Neuronal stem cell (in vitro differentiated cells): ENCODE measurements at regions not wholly inside any gene's neighbourhood (a gene's known extent, or its start where the extent isn't known, plus 50 kb on each side); places are given as distances from the start of the nearest gene placed in this dataset.

Experiments used
- DNase-seq: peaks from one replicate; pipeline ENCODE4 v3.0.0-alpha.2; 2013; ENCODE audit warnings: low spot score
- H2AFZ ChIP-seq: one replicate; pipeline ENCODE4 v1.6.1; 2013; ENCODE audit warnings: mild to moderate bottlenecking, low read length, inconsistent platforms
- H2AK5ac ChIP-seq: 2 replicates; pipeline ENCODE4 v1.6.1; 2013; ENCODE audit warnings: low read depth, mild to moderate bottlenecking, inconsistent platforms, low read length, moderate library complexity, mixed read lengths
- H2BK120ac ChIP-seq: 2 replicates; pipeline ENCODE4 v1.6.1; 2013; ENCODE audit warnings: low read depth, mild to moderate bottlenecking, inconsistent platforms, low read length, moderate library complexity, mixed read lengths
- H2BK12ac ChIP-seq: one replicate; pipeline ENCODE4 v1.6.1; 2013; ENCODE audit warnings: low read length, inconsistent platforms
- H2BK15ac ChIP-seq: 2 replicates; pipeline ENCODE4 v1.6.1; 2013; ENCODE audit warnings: mild to moderate bottlenecking, low read length, inconsistent platforms, mixed read lengths
- H2BK5ac ChIP-seq: one replicate; pipeline ENCODE4 v1.6.1; 2013; ENCODE audit warnings: inconsistent platforms, mild to moderate bottlenecking, low read length, moderate library complexity
- H3K14ac ChIP-seq: one replicate; pipeline ENCODE4 v1.6.1; 2013; ENCODE audit warnings: low read length, inconsistent platforms
- H3K18ac ChIP-seq: 2 replicates; pipeline ENCODE4 v1.6.1; 2013; ENCODE audit warnings: low read length, inconsistent platforms
- H3K23ac ChIP-seq: 2 replicates; pipeline ENCODE4 v1.6.1; 2013; ENCODE audit warnings: low read depth, mild to moderate bottlenecking, mixed read lengths, low read length, inconsistent platforms; ENCODE audit not compliant: poor library complexity
- H3K27ac ChIP-seq: replicated peaks from 3 replicates; pipeline ENCODE4 v1.5.1; 2013; ENCODE audit warnings: low read length, inconsistent platforms
- H3K27me3 ChIP-seq, 3 experiments: 2 replicates each; pipeline ENCODE4 v1.6.1; 2013; ENCODE audit warnings: low read length in 3 of 3, mild to moderate bottlenecking in 2 of 3, inconsistent platforms in 1 of 3, low read depth in 1 of 3, mixed read lengths in 1 of 3, moderate library complexity in 1 of 3; ENCODE audit not compliant: control insufficient read depth in 3 of 3, insufficient read depth in 3 of 3
- H3K36me3 ChIP-seq, 2 donors: replicated peaks in 1 of 2; 2 replicates each; pipeline ENCODE4 v1.6.1; 2013; ENCODE audit warnings: low read length in 2 of 2; ENCODE audit not compliant: control insufficient read depth in 2 of 2, insufficient read depth in 2 of 2
- H3K4ac ChIP-seq: 2 replicates; pipeline ENCODE4 v1.6.1; 2013; ENCODE audit warnings: inconsistent platforms, mild to moderate bottlenecking, low read length, moderate library complexity
- H3K4me1 ChIP-seq, 2 donors: 1 replicate in 1 of 2; 2 replicates in 1 of 2; pipeline ENCODE4 v1.6.1; 2013; ENCODE audit warnings: low read length in 2 of 2, low read depth in 1 of 2; ENCODE audit not compliant: control insufficient read depth in 2 of 2, insufficient read depth in 1 of 2
- H3K4me2 ChIP-seq: one replicate; pipeline ENCODE4 v1.6.1; 2013; ENCODE audit warnings: mild to moderate bottlenecking, low read length, inconsistent platforms; ENCODE audit not compliant: insufficient read depth, poor library complexity, severe bottlenecking
- H3K4me3 ChIP-seq, 2 donors: 2 replicates each; pipeline ENCODE4 v1.5.1; 2013; ENCODE audit warnings: low read length in 2 of 2, mild to moderate bottlenecking in 2 of 2, inconsistent platforms in 1 of 2, moderate library complexity in 1 of 2
- H3K79me1 ChIP-seq: one replicate; pipeline ENCODE4 v1.6.1; 2013; ENCODE audit warnings: low read depth, mild to moderate bottlenecking, inconsistent platforms, low read length, moderate library complexity
- H3K9ac ChIP-seq: one replicate; pipeline ENCODE4 v1.6.1; 2013; ENCODE audit warnings: mild to moderate bottlenecking, low read depth, low read length, inconsistent platforms; ENCODE audit not compliant: poor library complexity
- H3K9me3 ChIP-seq, 2 donors: replicated peaks in 1 of 2; 2 replicates each; pipeline versions ENCODE3 to v1.6.1; 2013; ENCODE audit warnings: low read length in 2 of 2, mild to moderate bottlenecking in 2 of 2, inconsistent platforms in 1 of 2, low read depth in 1 of 2, mixed read lengths in 1 of 2, moderate library complexity in 1 of 2; ENCODE audit not compliant: control insufficient read depth in 2 of 2, insufficient read depth in 1 of 2
- H4K8ac ChIP-seq: one replicate; pipeline ENCODE4 v1.6.1; 2013; ENCODE audit warnings: low read depth, mild to moderate bottlenecking, inconsistent platforms, low read length, moderate library complexity
- H4K91ac ChIP-seq: one replicate; pipeline ENCODE4 v1.6.1; 2013; ENCODE audit warnings: low read length, low read depth, mild to moderate bottlenecking, inconsistent platforms; ENCODE audit not compliant: poor library complexity
- WGBS, 2 donors: extraction: QIAGEN DNeasy Blood & Tissue Kit; methylation state at CpG; one replicate each; pipeline ENCODE4 v1.1.7; 2013; ENCODE audit warnings: missing lambda C conversion rate in 2 of 2, mixed read lengths in 1 of 2; ENCODE audit not compliant: insufficient read length in 2 of 2, insufficient replicate concordance in 1 of 2; ENCODE audit errors: extremely low coverage in 2 of 2; 5-methylcytosine and 5-hydroxymethylcytosine counted together

DNA sequence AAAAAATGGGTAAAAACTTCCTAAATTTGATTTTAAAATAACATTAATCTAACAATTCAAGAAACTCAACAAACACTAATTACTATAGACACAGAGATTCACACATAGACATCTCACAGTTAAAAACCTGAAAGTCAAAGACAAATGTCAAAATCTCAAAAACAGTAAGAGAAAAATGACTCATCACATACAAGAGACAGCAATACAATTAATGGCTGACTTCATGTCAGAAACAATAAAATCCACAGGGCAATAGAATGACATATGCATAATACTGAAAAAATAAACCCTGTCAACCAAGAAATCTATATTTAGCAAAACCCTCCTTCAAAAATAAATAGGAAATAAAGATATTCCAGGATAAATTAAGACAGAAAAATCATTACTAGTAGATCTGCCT lies 200.4 kb downstream of the CEMIP2 start:
- no peak overlapping the region for H4K8ac ChIP-seq
- no peak overlapping the region for H3K4me2 ChIP-seq

DNA sequence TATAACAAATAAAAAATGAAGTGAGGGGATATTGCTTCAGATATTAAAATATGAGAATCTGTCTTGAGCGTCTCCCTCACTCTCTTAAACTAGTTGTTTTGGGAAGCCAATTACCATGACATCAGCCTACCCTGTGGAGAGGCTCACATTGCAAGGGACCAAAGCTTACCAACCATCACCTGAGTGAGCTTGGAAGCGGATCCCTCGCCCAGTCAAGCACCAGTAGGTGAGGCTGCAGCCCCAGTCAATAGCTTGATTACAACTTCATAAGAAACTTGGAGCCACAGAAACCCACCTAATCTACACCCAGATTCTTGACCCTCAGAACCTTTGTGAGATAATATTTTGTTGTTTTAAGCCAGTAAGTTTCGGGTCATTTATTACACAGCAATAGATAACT lies 206.2 kb downstream of the CEMIP2 start:
- no peak overlapping the region for H2BK120ac ChIP-seq
- no peak overlapping the region for H3K4me3 ChIP-seq
- H2BK5ac ChIP-seq = no peak overlapping the region
- H3K27ac ChIP-seq = no peak overlapping the region
- no peak overlapping the region for H3K4me2 ChIP-seq
- H3K9me3 ChIP-seq = peaks cover 0 to 5% of the 10 kb centered on the region in 2 donors
- no peak overlapping the region for H2AK5ac ChIP-seq
- no peaks in the 10 kb centered on the region for H3K4me1 ChIP-seq
- no peak overlapping the region for H2BK15ac ChIP-seq
- no peak overlapping the region for H2BK12ac ChIP-seq
- H3K27me3 ChIP-seq = no peaks in the 10 kb centered on the region
- H3K79me1 ChIP-seq = no peaks in the 10 kb centered on the region
- no peaks in the 10 kb centered on the region for H3K36me3 ChIP-seq
- H3K23ac ChIP-seq = no peak overlapping the region
- no peak for DNase-seq
- H3K18ac ChIP-seq = no peak overlapping the region
- no CpG with 5 or more reads among the region's 4 CpGs for WGBS, 2 donors
- no peak overlapping the region for H3K14ac ChIP-seq
- H4K91ac ChIP-seq = no peak overlapping the region
- H4K8ac ChIP-seq = no peak overlapping the region
- H3K9ac ChIP-seq = no peak overlapping the region
- H3K4ac ChIP-seq = no peak overlapping the region
- H2AFZ ChIP-seq = no peak overlapping the region

More for the DNA sequence above, 200.4 kb downstream of the CEMIP2 start:
- Histone ChIP-seq H2BK15ac (no peak overlapping the region), H3K4me3 (no peak overlapping the region), H3K79me1 (no peaks in the 10 kb centered on the region), H4K91ac (no peak overlapping the region), H3K18ac (no peak overlapping the region), H3K23ac (no peak overlapping the region), H2BK12ac (no peak overlapping the region), H2BK120ac (no peak overlapping the region), H3K9ac (no peak overlapping the region), H3K14ac (no peak overlapping the region), H2AFZ (no peak overlapping the region), H3K27ac (no peak overlapping the region), H3K4ac (no peak overlapping the region), H2AK5ac (no peak overlapping the region), H2BK5ac (no peak overlapping the region), H3K4me1 (no peaks in the 10 kb centered on the region), H3K36me3 (no peaks in the 10 kb centered on the region), H3K27me3 (no peaks in the 10 kb centered on the region), H3K9me3 (no peaks in the 10 kb centered on the region)
- no peak for DNase-seq

DNA sequence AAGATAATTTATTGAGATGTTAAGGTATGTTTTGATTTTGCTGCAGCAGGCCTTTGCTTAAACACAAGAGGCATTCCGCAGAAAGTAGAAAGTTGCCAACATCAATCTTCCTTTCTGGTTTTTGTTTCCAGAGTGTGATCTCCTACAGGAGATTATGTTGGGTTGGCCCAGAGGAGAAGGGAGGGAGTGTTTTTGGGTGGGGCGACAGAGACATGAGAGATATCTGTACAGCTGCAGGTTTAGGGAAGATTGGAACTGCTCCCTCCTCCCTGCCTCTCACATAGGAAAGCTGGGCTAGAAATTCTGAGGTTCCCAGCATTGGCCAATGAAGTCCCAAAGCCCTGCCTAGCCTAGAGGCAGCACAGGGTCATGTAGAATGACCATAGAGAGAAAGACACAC lies 211.0 kb downstream of the CEMIP2 start:
- Histone ChIP-seq H3K18ac (no peak overlapping the region), H3K27ac (no peak overlapping the region), H2BK12ac (no peak overlapping the region), H3K4me2 (no peak overlapping the region), H2AK5ac (no peak overlapping the region), H3K23ac (no peak overlapping the region), H2BK120ac (no peak overlapping the region), H3K9me3 (peaks cover 0 to 5% of the 10 kb centered on the region in 2 donors), H4K8ac (no peak overlapping the region), H3K4me1 (peaks cover 0 to 1% of the 10 kb centered on the region in 2 donors), H2BK5ac (no peak overlapping the region), H3K14ac (no peak overlapping the region), H3K36me3 (no peaks in the 10 kb centered on the region), H4K91ac (no peak overlapping the region), H2BK15ac (no peak overlapping the region), H2AFZ (peak overlapping the region; percentile 25), H3K79me1 (no peaks in the 10 kb centered on the region), H3K27me3 (no peaks in the 10 kb centered on the region), H3K4me3 (no peak overlapping the region), H3K9ac (no peak overlapping the region), H3K4ac (no peak overlapping the region)
- DNase-seq = no peak
- WGBS, 2 donors = no CpG with 5 or more reads among the region's 2 CpGs

DNA sequence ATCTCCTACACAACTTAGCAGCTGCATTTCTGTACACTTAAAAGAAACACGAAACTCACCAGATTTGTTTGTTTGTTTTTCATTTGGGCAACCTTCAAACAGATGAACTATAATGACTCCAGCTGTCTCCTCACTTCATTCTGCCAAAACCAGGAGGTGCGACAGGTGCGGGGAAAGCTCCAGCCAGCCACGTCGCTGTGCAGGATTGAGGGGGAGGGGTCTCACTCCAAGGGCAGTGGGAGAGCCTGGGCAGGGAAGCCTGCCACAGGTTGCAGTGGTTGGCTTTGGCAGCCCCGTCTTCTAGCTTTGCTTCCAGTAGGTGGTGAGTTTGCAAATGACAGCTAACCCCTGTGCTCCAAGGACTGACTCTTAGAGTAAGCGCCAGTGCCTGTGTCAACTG lies 215.8 kb downstream of the CEMIP2 start:
- no peak overlapping the region for H2AK5ac ChIP-seq
- no peaks in the 10 kb centered on the region for H3K9me3 ChIP-seq
- H3K4me3 ChIP-seq = no peak overlapping the region
- H3K9ac ChIP-seq = no peak overlapping the region
- H4K91ac ChIP-seq = no peak overlapping the region
- H3K4me1 ChIP-seq = peaks cover 0 to 1% of the 10 kb centered on the region in 2 donors
- H3K27me3 ChIP-seq = no peaks in the 10 kb centered on the region
- H3K4ac ChIP-seq = no peak overlapping the region
- H2AFZ ChIP-seq = peak overlapping the region; percentile 41
- no peak overlapping the region for H3K4me2 ChIP-seq
- no peak overlapping the region for H3K18ac ChIP-seq
- no peak overlapping the region for H3K14ac ChIP-seq
- no peak overlapping the region for H2BK12ac ChIP-seq
- no peak overlapping the region for H3K27ac ChIP-seq
- no peak overlapping the region for H2BK120ac ChIP-seq
- no peaks in the 10 kb centered on the region for H3K79me1 ChIP-seq
- no peak overlapping the region for H2BK15ac ChIP-seq
- no peak overlapping the region for H2BK5ac ChIP-seq
- no peak overlapping the region for H3K23ac ChIP-seq
- H4K8ac ChIP-seq = no peak overlapping the region
- no CpG with 5 or more reads among the region's 7 CpGs for WGBS, 2 donors
- H3K36me3 ChIP-seq = no peaks in the 10 kb centered on the region
- DNase-seq = no peak
